ENCODE measurements at regions not wholly inside any gene's neighbourhood (a gene's known extent, or its start where the extent isn't known, plus 50 kb on each side); places are given as distances from the start of the nearest gene placed in this dataset.

GRCh38 chr5:152290181-152290580 is 114.9 kb downstream of the NMUR2 start:
- DNase-seq: no peak
- H3K4me3 Mint-ChIP-seq: no peak overlapping the region
- H3K36me3 Mint-ChIP-seq: no peaks in the 10 kb centered on the region
- no peaks in the 10 kb centered on the region for H3K4me1 Mint-ChIP-seq
- H3K27ac Mint-ChIP-seq: no peak overlapping the region
- H3K9me3 Mint-ChIP-seq: no peaks in the 10 kb centered on the region
- no peaks in the 10 kb centered on the region for H3K27me3 Mint-ChIP-seq

- H3K36me3 Mint-ChIP-seq: no peaks in the 10 kb centered on the region
- no peaks in the 10 kb centered on the region for H3K4me1 Mint-ChIP-seq
- no peak for DNase-seq
- no peak overlapping the region for H3K4me3 Mint-ChIP-seq
- H3K27me3 Mint-ChIP-seq: peaks cover 2% of the 10 kb centered on the region
- no peak overlapping the region for H3K27ac Mint-ChIP-seq
- H3K9me3 Mint-ChIP-seq: no peaks in the 10 kb centered on the region
Observed at GRCh38 chr5:152288917-152289595, 116.0 kb downstream of the NMUR2 start.

GRCh38 chr5:152288499-152288898 is 116.6 kb downstream of the NMUR2 start:
- Mint-ChIP-seq H3K9me3 (no peaks in the 10 kb centered on the region), H3K36me3 (no peaks in the 10 kb centered on the region), H3K4me3 (no peak overlapping the region), H3K27me3 (peaks cover 4% of the 10 kb centered on the region), H3K4me1 (no peaks in the 10 kb centered on the region), H3K27ac (no peak overlapping the region)
- no peak for DNase-seq

- H3K27ac Mint-ChIP-seq: no peak overlapping the region
- H3K36me3 Mint-ChIP-seq: no peaks in the 10 kb centered on the region
- H3K4me3 Mint-ChIP-seq: no peak overlapping the region
- H3K27me3 Mint-ChIP-seq: peaks cover 4% of the 10 kb centered on the region
- no peak for DNase-seq
- no peaks in the 10 kb centered on the region for H3K9me3 Mint-ChIP-seq
- no peaks in the 10 kb centered on the region for H3K4me1 Mint-ChIP-seq
Observed at GRCh38 chr5:152285764-152286163, 119.3 kb downstream of the NMUR2 start.

GRCh38 chr5:152282331-152282730 is 122.7 kb downstream of the NMUR2 start:
- H3K9me3 Mint-ChIP-seq: no peaks in the 10 kb centered on the region
- peaks cover 9% of the 10 kb centered on the region for H3K27me3 Mint-ChIP-seq
- no peak overlapping the region for H3K4me3 Mint-ChIP-seq
- H3K36me3 Mint-ChIP-seq: no peaks in the 10 kb centered on the region
- no peak for DNase-seq
- H3K27ac Mint-ChIP-seq: no peak overlapping the region
- H3K4me1 Mint-ChIP-seq: no peaks in the 10 kb centered on the region

GRCh38 chr5:152277936-152278335 is 127.1 kb downstream of the NMUR2 start:
- Mint-ChIP-seq H3K4me1 (no peaks in the 10 kb centered on the region), H3K36me3 (no peaks in the 10 kb centered on the region), H3K9me3 (no peaks in the 10 kb centered on the region)

GRCh38 chr5:152274224-152274623 is 130.9 kb downstream of the NMUR2 start:
- no peaks in the 10 kb centered on the region for H3K36me3 Mint-ChIP-seq
- no peak for DNase-seq
- H3K4me1 Mint-ChIP-seq: no peaks in the 10 kb centered on the region
- H3K4me3 Mint-ChIP-seq: no peak overlapping the region
- H3K27ac Mint-ChIP-seq: no peak overlapping the region
- H3K9me3 Mint-ChIP-seq: no peaks in the 10 kb centered on the region
- peaks cover 5% of the 10 kb centered on the region for H3K27me3 Mint-ChIP-seq

More at GRCh38 chr5:152277936-152278335, 127.1 kb downstream of the NMUR2 start:
- no peak overlapping the region for H3K27ac Mint-ChIP-seq
- DNase-seq: no peak
- H3K4me3 Mint-ChIP-seq: no peak overlapping the region
- H3K27me3 Mint-ChIP-seq: peaks cover 5% of the 10 kb centered on the region

- no peak for DNase-seq
Observed at GRCh38 chr5:152271420-152271819, 133.7 kb downstream of the NMUR2 start.

GRCh38 chr5:152270096-152270495 is 135.0 kb downstream of the NMUR2 start:
- no peaks in the 10 kb centered on the region for H3K9me3 Mint-ChIP-seq
- no peak for DNase-seq
- no peaks in the 10 kb centered on the region for H3K36me3 Mint-ChIP-seq
- H3K27me3 Mint-ChIP-seq: no peaks in the 10 kb centered on the region
- H3K4me1 Mint-ChIP-seq: no peaks in the 10 kb centered on the region
- no peak overlapping the region for H3K4me3 Mint-ChIP-seq
- no peak overlapping the region for H3K27ac Mint-ChIP-seq

More at GRCh38 chr5:152271420-152271819, 133.7 kb downstream of the NMUR2 start:
- H3K9me3 Mint-ChIP-seq: no peaks in the 10 kb centered on the region
- H3K4me3 Mint-ChIP-seq: no peak overlapping the region
- H3K27me3 Mint-ChIP-seq: no peaks in the 10 kb centered on the region
- H3K4me1 Mint-ChIP-seq: no peaks in the 10 kb centered on the region
- H3K36me3 Mint-ChIP-seq: no peaks in the 10 kb centered on the region
- no peak overlapping the region for H3K27ac Mint-ChIP-seq

- no peaks in the 10 kb centered on the region for H3K9me3 Mint-ChIP-seq
- H3K4me3 Mint-ChIP-seq: no peak overlapping the region
- DNase-seq: no peak
- no peaks in the 10 kb centered on the region for H3K27me3 Mint-ChIP-seq
- H3K36me3 Mint-ChIP-seq: no peaks in the 10 kb centered on the region
- no peaks in the 10 kb centered on the region for H3K4me1 Mint-ChIP-seq
- H3K27ac Mint-ChIP-seq: no peak overlapping the region
Observed at GRCh38 chr5:152269533-152269932, 135.5 kb downstream of the NMUR2 start.

- Mint-ChIP-seq H3K4me3 (no peak overlapping the region), H3K9me3 (no peaks in the 10 kb centered on the region), H3K4me1 (no peaks in the 10 kb centered on the region), H3K36me3 (no peaks in the 10 kb centered on the region), H3K27ac (no peak overlapping the region), H3K27me3 (no peaks in the 10 kb centered on the region)
- no peak for DNase-seq
Observed at GRCh38 chr5:152264645-152265254, 140.3 kb downstream of the NMUR2 start.

- DNase-seq: no peak
- Mint-ChIP-seq H3K27ac (no peak overlapping the region), H3K9me3 (no peaks in the 10 kb centered on the region), H3K27me3 (no peaks in the 10 kb centered on the region), H3K4me3 (no peak overlapping the region), H3K4me1 (no peaks in the 10 kb centered on the region), H3K36me3 (no peaks in the 10 kb centered on the region)
Observed at GRCh38 chr5:152262667-152263066, 142.4 kb downstream of the NMUR2 start.

GRCh38 chr5:152260940-152261339 is 144.1 kb downstream of the NMUR2 start:
- H3K9me3 Mint-ChIP-seq: no peaks in the 10 kb centered on the region
- no peaks in the 10 kb centered on the region for H3K4me1 Mint-ChIP-seq

GRCh38 chr5:152259702-152260101 is 145.4 kb downstream of the NMUR2 start:
- H3K27me3 Mint-ChIP-seq: peaks cover 3% of the 10 kb centered on the region

More at GRCh38 chr5:152260940-152261339, 144.1 kb downstream of the NMUR2 start:
- no peaks in the 10 kb centered on the region for H3K36me3 Mint-ChIP-seq
- no peak overlapping the region for H3K27ac Mint-ChIP-seq
- no peak overlapping the region for H3K4me3 Mint-ChIP-seq
- DNase-seq: no peak
- H3K27me3 Mint-ChIP-seq: no peaks in the 10 kb centered on the region

GRCh38 chr5:152256580-152256979 is 148.5 kb downstream of the NMUR2 start:
- H3K9me3 Mint-ChIP-seq: no peaks in the 10 kb centered on the region
- H3K36me3 Mint-ChIP-seq: no peaks in the 10 kb centered on the region
- no peak overlapping the region for H3K4me3 Mint-ChIP-seq
- H3K4me1 Mint-ChIP-seq: no peaks in the 10 kb centered on the region
- peaks cover 3% of the 10 kb centered on the region for H3K27me3 Mint-ChIP-seq
- no peak overlapping the region for H3K27ac Mint-ChIP-seq
- DNase-seq: no peak

More at GRCh38 chr5:152259702-152260101, 145.4 kb downstream of the NMUR2 start:
- H3K36me3 Mint-ChIP-seq: no peaks in the 10 kb centered on the region
- no peaks in the 10 kb centered on the region for H3K4me1 Mint-ChIP-seq
- no peak overlapping the region for H3K27ac Mint-ChIP-seq
- DNase-seq: no peak
- H3K9me3 Mint-ChIP-seq: no peaks in the 10 kb centered on the region
- H3K4me3 Mint-ChIP-seq: no peak overlapping the region

GRCh38 chr5:152255411-152255810 is 149.7 kb downstream of the NMUR2 start:
- H3K27ac Mint-ChIP-seq: no peak overlapping the region
- no peaks in the 10 kb centered on the region for H3K36me3 Mint-ChIP-seq
- no peaks in the 10 kb centered on the region for H3K9me3 Mint-ChIP-seq
- no peaks in the 10 kb centered on the region for H3K4me1 Mint-ChIP-seq
- no peak for DNase-seq
- no peak overlapping the region for H3K4me3 Mint-ChIP-seq
- peaks cover 3% of the 10 kb centered on the region for H3K27me3 Mint-ChIP-seq

All from activated naive CD8-positive, alpha-beta T cell treated with anti-CD3 and anti-CD28 coated beads for 36 hours (primary cell).